ENCODE measurements at regions not wholly inside any gene's neighbourhood (a gene's known extent, or its start where the extent isn't known, plus 50 kb on each side); places are given as distances from the start of the nearest gene placed in this dataset.

GRCh38 chr5:126315341-126315740 is 107.9 kb upstream of the GRAMD2B start:
- no peak for DNase-seq (ENCODE audit: low read depth)

DNA sequence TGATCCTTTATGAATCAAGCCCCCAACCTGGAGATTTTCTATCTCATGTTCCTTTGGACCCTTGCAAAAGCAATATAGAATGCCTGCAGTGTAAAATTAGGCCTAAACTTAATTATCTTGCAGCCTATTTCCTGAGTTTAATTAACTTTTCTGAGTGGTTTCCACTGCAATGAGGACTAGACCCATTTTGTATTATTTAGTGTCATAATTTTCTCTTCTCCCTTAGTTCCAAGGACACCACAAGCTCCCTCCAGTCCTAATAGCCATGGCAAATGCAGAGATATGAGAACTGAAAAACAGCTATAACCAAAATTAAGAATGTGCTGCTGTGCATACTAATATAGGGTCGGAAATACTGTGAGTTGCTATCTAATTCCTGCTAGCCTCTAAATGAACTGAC is 90.9 kb upstream of the GRAMD2B start:
- no peak for DNase-seq (ENCODE audit: low read depth)

DNA sequence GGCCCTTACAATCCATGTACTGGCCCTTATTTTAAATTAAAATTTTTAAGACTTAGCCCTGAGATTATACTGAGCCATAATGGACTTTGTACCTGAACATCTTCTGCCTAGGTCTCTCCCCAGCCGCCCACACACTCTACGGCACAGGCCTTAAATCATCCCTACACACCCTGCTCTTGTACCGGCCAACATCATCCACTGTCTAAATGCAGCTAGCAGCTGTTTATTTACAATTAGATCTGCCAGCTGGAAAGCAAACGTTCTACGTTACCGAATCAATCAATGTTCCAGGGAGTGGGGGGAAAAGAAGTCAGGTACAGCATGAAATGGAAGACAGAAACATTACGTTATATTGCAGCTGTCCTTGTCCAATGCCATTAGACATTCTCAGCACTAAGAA is 88.4 kb upstream of the GRAMD2B start:
- DNase-seq (ENCODE audit: low read depth): no peak

- DNase-seq (ENCODE audit: low read depth): no peak
Measured at GRCh38 chr5:126335886-126336285, 87.3 kb upstream of the GRAMD2B start.

GRCh38 chr5:126338635-126339034 is 84.6 kb upstream of the GRAMD2B start:
- DNase-seq (ENCODE audit: low read depth): no peak

GRCh38 chr5:126339215-126339805 is 83.9 kb upstream of the GRAMD2B start:
- DNase-seq (ENCODE audit: low read depth): peak; percentile 73

DNA sequence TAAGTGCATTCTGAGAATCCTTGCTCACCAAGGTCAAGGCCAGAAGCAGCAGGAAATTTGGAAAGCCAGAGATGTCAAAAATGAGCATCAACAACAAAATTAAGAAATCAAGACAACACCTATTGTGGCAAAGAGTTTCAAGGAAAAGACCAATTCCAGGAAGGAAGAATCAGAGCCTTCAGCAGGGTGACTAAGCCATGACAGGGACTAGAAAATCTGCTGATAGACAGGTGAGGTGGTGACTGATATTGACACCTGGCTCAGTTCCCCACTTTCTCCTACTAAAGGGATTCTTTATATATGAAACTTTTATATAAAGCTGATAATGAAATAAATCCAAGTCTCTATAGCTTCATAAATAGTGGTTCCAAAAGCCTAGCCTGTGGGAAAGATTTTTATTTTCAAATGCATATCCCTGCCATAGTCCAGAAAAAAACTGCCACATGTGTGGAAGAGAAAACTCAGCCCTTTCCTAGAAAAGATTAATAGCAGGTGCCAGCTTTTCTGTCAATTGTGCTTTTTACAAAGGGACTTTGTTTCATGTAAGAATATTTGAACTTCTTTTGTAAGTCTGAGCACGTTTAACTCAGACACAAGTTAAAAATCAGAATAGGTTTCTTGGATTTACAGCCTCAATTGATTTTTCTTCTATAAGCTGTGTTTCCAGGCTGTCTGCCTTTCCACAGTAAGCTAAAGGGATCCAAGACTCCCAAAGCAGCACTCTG is 81.1 kb upstream of the GRAMD2B start:
- DNase-seq (ENCODE audit: low read depth): no peak

- no peak for DNase-seq (ENCODE audit: low read depth)
Measured at GRCh38 chr5:126348855-126349635, 74.2 kb upstream of the GRAMD2B start.

- DNase-seq (ENCODE audit: low read depth): no peak
Measured at GRCh38 chr5:126351153-126351552, 72.1 kb upstream of the GRAMD2B start.

- peak; percentile 88 for DNase-seq (ENCODE audit: low read depth)
Measured at GRCh38 chr5:126354012-126354857, 69.0 kb upstream of the GRAMD2B start.

DNA sequence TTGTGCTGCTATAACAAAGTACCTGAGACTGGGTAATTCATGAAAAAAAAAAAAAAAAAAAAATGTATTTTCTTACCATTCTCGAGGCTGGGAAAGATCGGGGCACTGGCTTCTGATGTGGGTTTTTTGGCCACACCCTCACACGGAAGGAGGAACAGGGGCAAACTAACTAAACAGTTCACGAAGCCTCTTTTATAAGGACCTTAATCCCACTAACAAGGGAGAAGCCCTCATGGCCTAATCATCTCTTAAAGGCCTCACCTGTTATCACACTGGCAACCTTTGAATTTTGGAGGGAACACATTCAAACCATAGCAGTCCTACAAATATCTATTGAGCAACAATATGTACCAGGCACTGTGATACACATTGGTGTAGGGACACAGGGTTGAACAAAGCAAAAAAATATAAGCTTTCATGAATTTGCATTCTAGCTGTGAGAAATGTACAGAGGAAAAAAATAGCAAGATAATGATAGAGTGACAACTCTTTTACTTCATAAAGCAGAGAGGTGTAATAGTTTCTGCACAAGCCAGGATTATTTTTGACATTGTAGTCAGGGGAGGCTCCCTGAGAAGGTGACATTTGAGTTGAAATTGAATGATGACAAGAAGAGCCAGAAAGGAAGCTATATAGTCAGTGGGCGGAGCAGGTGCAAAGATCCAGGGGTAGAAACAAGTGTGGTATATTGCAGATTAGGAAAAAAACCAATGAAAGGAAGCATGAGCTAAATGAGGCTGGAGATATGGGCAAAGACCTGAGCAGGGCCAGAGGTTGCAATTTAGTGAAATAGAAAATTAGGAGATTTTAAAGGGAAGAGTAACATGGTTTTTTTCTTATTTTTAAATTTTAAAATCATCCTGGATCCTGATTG is 68.1 kb upstream of the GRAMD2B start:
- no peak for DNase-seq (ENCODE audit: low read depth)

GRCh38 chr5:126355940-126356339 is 67.3 kb upstream of the GRAMD2B start:
- no peak for DNase-seq (ENCODE audit: low read depth)

- DNase-seq (ENCODE audit: low read depth): no peak
Measured at GRCh38 chr5:126357585-126358342, 65.4 kb upstream of the GRAMD2B start.

- DNase-seq (ENCODE audit: low read depth): no peak
Measured at GRCh38 chr5:126358525-126358924, 64.7 kb upstream of the GRAMD2B start.

- DNase-seq (ENCODE audit: low read depth): no peak
Measured at GRCh38 chr5:126359884-126360283, 63.3 kb upstream of the GRAMD2B start.

DNA sequence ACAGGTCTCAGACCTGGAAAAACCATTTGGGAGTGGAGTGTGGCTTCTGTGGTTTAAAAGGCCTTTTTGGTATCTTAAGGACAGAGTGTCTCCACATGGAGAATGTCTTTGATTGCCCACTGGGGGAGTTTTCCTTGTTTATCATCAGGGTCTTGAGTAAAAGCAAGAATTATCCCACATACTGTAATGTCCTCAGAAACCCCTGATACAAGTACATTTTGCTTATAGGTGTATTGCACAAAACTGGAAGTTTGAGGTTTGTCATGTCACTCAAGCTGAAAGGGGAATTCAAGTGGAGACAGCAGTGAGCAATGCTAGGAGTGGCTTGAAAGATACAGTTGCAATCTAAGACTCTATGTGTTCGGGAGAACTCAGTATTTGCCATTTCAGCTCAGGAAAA is 62.7 kb upstream of the GRAMD2B start:
- no peak for DNase-seq (ENCODE audit: low read depth)

DNA sequence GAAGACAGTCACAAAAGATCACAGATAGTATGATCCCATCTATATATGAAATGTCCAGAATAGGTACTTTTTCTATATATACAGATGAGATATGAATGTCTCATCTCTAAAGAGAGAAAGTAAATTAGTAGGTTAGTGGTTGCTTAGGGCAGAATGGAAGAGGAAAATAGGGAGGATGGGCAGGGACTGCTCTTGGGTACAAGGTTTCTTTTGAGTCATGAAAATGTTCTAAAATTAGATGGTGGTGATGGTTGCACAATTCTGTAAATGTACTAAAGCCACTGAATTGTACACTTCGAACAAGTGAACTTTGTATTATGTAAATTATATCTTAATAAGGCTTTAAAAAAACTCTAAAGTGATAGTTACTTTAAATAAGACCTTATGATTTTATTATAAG is 59.6 kb upstream of the GRAMD2B start:
- DNase-seq (ENCODE audit: low read depth): no peak

DNA sequence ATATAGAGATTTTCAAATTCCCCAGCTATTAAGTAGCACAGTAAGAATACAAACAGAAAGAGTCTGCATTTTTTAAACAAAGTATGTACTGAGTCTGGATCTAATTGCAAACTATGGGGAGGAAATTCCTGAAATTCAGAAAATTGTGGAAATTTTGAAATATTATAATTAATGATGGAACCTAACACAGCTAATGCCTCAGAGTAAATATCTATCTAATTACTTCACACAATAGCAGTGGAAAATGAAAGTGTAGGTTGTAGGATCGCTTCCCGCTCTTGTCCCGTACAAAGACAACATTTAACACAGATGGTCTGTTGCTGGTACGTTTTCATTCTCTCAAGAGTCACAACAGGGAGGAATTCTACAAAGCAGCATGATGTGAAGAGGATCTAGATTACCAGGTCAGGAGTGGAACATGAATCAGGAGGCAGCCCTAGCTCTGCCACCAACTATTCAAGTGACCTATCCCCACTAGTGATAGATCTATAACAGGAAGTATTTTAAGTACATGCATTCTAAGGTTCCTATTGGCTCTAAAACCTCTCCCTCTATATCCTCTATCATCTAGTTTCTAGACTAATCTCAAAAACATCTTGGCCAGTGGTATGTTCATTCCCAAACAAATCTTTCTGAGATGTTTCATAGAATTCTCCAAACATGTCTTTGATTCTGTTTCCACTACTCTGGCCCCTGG is 58.9 kb upstream of the GRAMD2B start:
- DNase-seq (ENCODE audit: low read depth): no peak

- DNase-seq (ENCODE audit: low read depth): no peak
Measured at GRCh38 chr5:126365446-126366198, 57.6 kb upstream of the GRAMD2B start.

Data from fibroblast of the conjunctiva (primary cell).